NCI-H510A treated with DMSO at 0.1 percent for 48 hours (cell line): ENCODE measurements at regions not wholly inside any gene's neighbourhood (a gene's known extent, or its start where the extent isn't known, plus 50 kb on each side); places are given as distances from the start of the nearest gene placed in this dataset.
"Not testable (repeated sequence)": the region's sequence is repeated elsewhere in the genome, so short reads cannot be mapped to it uniquely, and the experiment has no call there.

Source experiments
- DNase-seq: peaks from one replicate; lab custom pipeline; 2025; lab: John Stamatoyannopoulos, UW

- DNase-seq = no peak
Observed at GRCh38 chr21:21858502-21859334, 860.5 kb downstream of the NCAM2 start.

GRCh38 chr21:21860888-21861287 lies 862.7 kb downstream of the NCAM2 start:
- no peak for DNase-seq

- DNase-seq = no peak
Observed at GRCh38 chr21:21864321-21864840, 866.2 kb downstream of the NCAM2 start.

GRCh38 chr21:21897275-21897883 lies 899.2 kb downstream of the NCAM2 start:
- DNase-seq = no peak

GRCh38 chr21:21898801-21899200 lies 900.6 kb downstream of the NCAM2 start:
- DNase-seq = no peak

GRCh38 chr21:21902416-21902815 lies 904.2 kb downstream of the NCAM2 start:
- not testable (repeated sequence) for DNase-seq

GRCh38 chr21:21907271-21907670 lies 909.1 kb downstream of the NCAM2 start:
- no peak for DNase-seq

GRCh38 chr21:21915816-21916215 lies 917.6 kb downstream of the NCAM2 start:
- DNase-seq = no peak

GRCh38 chr21:21921410-21922232 lies 923.4 kb downstream of the NCAM2 start:
- peak; percentile 39 for DNase-seq

- DNase-seq = no peak
Observed at GRCh38 chr21:21929226-21929625, 931.0 kb downstream of the NCAM2 start.

- DNase-seq = no peak
Observed at GRCh38 chr21:21929789-21930188, 931.6 kb downstream of the NCAM2 start.

- no peak for DNase-seq
Observed at GRCh38 chr21:21952566-21952965, 954.4 kb downstream of the NCAM2 start.

- no peak for DNase-seq
Observed at GRCh38 chr21:21955204-21955603, 957.0 kb downstream of the NCAM2 start.

GRCh38 chr21:21957490-21957889 lies 959.3 kb downstream of the NCAM2 start:
- DNase-seq = no peak

GRCh38 chr21:21963911-21964310 lies 965.7 kb downstream of the NCAM2 start:
- no peak for DNase-seq

GRCh38 chr21:21968810-21969209 lies 970.6 kb downstream of the NCAM2 start:
- DNase-seq = no peak

- no peak for DNase-seq
Observed at GRCh38 chr21:21969211-21969610, 971.0 kb downstream of the NCAM2 start.

GRCh38 chr21:21971384-21971783 lies 973.2 kb downstream of the NCAM2 start:
- DNase-seq = no peak

GRCh38 chr21:21973806-21974205 lies 975.6 kb downstream of the NCAM2 start:
- no peak for DNase-seq

GRCh38 chr21:21996891-21997290 lies 998.7 kb downstream of the NCAM2 start:
- DNase-seq = no peak

GRCh38 chr21:21997390-21998333 lies 999.5 kb downstream of the NCAM2 start:
- DNase-seq = no peak
